SKM-1 treated with dmso at 0.1 percent for 144 hours (cell line): ENCODE measurements at regions not wholly inside any gene's neighbourhood (a gene's known extent, or its start where the extent isn't known, plus 50 kb on each side); places are given as distances from the start of the nearest gene placed in this dataset.
"Not testable (repeated sequence)": the region's sequence is repeated elsewhere in the genome, so short reads cannot be mapped to it uniquely, and the experiment has no call there.

Experiments used
- DNase-seq: peaks from one replicate; lab custom pipeline; 2025; ENCODE audit not compliant: unreplicated experiment; lab: John Stamatoyannopoulos, UW

DNA sequence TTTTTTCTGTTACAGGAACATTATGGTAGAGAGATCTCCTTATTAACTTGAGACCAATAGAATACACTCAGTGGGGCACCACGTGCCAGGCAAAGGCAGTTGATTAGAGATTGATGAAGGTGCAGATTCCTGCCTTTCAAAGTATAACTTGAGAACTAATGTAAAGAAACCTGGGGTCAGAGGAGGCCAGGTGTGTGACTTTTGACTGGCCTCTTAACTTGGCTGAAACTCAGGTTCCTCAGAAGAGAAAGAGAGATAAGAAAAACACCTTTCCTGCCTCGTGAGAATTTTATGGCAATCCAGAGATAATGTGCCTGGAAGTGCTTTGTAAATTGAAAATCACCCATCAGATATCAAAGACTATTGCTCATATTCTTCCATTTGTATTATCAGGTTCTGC, 110.7 kb upstream of the GZMB start:
- DNase-seq = no peak

DNA sequence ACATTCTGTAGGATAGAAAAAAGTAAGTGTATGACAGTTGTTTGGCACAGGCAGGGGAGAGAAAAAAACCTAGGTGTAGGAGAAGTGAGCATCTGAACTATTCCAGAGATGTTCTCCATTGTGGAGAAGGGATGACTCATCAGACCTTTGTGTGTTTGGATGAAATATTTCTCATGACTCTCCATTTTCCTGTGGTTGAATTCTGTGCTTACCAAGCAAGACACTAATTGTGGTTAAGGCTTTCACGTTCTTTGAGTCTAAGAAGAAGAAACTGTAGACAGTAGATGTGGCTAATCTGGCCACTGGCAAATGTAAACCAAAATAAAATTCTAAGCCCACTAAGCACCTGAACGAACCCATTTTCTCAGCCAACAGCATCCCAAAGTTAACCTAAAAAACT, 107.9 kb upstream of the GZMB start:
- DNase-seq = no peak

DNA sequence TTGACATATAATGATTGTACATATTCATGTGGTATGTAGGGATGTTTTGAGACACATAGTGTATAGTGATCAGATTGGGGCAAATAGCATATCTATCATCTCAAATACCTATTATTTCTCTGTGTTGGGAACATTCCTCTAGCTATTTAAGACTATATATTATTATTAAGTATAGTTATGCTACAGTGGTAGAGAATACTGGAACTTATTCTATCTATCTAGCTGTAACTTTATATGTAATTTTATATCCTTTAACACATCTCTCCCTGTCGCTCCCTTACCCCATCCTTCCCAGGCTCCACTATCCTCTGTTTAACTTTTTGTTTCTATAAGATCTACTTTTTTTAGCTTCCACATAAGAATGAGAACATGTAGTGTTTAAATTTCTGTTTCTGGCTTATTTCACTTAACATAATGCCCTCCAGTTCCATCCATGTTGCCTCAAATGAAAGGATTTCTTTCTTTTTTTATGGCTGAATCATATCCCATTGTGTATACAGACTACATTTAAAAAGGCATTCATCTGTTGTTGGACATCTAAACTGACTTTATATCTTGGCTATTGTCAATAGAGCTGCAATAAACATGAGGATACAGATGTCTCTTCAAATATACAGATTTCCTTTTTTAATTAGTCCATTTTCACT, 102.1 kb upstream of the GZMB start:
- DNase-seq = no peak

DNA sequence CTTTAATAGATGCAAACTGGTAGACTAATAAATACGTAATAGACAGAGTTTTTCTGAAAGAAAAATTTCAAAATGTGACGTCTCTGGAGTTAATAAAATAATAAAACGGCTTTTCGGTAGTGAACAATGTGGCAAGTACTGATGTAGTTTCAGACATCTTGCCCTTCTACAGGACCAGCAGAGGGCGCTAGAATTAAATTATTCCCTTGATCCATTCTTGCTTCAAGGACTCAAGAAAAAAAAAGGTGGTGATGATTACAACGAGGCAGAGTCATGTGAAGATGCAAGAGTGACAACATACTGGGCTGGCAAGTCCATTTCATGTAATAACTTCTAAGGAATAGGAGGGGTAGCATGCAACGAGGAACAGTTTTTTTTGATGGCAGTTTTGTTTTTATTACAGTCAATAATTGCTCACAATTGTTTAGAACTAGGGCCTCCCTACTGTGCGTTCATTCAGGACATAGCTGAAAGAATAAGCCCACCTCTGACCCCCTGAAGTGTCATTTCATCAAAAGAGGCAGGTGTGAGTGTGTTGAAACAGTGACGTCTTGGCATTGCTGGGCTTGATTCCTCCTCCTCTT, 101.0 kb upstream of the GZMB start:
- DNase-seq = peak; percentile 5

GRCh38 chr14:24726480-24726879, 92.5 kb upstream of the GZMB start:
- DNase-seq = no peak

DNA sequence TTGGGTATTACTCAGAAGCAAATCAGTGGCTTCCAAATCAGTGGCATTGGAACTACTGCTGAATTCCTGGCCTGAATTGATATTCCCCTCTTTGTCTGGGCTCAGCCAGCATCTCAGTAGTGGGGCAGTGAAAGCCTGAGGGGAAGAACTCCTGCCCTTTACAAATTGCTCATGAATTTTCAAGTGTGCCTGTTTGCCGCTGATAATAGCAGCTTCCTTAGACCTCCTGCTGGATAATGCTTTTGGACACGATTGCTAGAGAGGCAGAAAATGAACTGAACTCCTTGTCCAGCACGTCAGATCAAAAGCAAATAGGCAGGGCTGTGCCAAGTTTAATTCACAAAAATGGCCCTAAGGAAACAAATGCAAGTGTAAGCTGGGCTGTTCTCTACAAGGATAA, 91.3 kb upstream of the GZMB start:
- DNase-seq = no peak

GRCh38 chr14:24721775-24722174, 87.8 kb upstream of the GZMB start:
- no peak for DNase-seq

GRCh38 chr14:24715239-24715638, 81.2 kb upstream of the GZMB start:
- DNase-seq = no peak

DNA sequence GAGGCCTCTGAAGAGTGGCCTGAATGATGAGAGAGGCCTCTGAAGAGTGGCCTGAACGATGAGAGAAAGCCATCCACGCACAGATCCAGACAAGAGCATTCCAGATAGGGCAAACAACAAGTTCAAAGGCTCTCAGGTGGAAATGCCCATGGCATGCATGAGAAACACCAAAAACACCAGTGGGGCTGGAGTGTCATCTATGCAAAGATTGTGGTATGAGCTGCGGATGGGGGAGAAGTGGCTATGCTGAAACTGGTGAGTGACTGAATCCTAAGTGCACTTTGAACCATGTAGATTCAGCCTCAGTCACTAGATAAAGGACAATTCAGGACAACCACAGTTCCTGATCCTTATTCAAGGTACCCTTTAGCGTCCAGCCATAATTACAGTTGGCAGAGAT, 79.4 kb upstream of the GZMB start:
- DNase-seq = no peak

DNA sequence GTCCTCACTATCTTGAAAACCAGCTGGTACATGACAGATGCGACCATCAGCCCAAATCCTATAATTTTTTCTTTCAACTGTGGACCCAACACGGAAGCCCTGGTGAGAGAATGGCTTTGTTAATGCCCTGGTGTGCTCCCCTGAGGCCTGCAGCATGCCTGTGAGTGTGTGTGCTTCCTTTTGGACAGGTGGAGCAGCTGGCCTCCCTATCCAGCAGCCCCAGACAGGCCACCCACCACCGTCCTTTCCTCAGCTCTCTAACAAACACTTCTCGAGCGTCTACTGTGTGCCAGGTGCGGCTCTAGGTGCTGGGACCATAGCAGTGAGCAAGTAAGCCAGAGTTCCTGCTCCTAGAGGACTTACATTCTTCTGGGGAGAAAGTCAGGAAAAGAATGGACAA, 78.9 kb upstream of the GZMB start:
- DNase-seq = no peak

- no peak for DNase-seq
Observed at GRCh38 chr14:24712374-24712773, 78.4 kb upstream of the GZMB start.

GRCh38 chr14:24710403-24711112, 76.6 kb upstream of the GZMB start:
- DNase-seq = no peak

GRCh38 chr14:24708684-24709083, 74.7 kb upstream of the GZMB start:
- no peak for DNase-seq

DNA sequence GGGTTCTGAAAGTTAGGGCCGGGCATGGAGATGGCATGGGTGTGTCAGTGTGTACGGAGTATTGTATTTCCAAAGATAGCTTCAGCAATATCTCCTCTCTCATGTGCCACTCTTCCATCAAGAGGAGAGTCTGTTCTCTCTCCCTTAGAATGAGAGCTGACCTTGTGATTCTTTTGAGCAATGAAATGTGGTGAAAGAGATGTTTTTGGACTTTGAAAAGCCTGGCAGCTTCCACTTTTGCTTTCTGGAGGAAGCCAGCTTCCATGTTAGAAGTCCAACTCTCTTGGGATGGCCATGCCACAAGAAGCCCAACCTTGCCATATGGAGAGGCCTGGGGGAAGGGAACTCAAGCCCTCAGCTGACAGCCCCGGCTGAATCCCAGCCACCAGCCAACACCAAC, 72.4 kb upstream of the GZMB start:
- no peak for DNase-seq

DNA sequence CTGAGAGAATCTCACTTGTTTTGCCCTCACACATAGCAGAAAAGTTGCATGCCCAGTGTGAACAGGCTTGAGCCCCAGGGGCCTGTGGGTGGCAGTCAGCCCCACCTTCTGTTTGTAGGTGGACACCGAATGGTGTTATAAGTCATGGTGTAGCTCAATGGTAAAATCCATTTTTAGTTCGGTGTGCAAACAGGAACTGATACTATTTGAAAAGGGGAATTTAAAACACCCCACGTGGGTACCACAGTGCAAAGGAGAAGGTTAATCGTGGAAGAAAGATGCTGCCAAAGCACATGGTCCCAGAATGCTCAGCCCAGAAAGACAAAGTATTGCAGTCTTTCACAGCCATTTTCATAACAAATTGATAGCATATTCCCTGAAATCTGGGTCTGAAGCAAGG, 71.8 kb upstream of the GZMB start:
- DNase-seq = no peak

DNA sequence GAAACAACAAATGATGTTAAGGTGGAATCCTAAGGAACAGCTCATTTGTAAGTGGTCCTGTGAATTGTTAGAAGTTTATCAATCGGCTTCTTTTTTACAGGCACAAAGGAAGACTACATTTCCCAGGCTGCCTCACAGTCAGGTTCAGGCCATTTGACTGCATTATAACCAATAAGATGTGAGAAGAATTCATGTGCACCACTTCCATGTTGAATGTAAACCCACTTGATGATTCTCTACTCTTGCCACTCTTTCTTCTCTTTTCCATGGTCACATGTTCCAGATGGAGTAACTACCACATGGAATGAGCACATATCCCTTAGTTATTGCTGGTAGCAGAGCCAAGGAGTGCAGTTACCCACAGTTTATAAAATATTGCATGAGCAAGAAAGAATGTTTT, 67.1 kb upstream of the GZMB start:
- no peak for DNase-seq

- DNase-seq = no peak
Observed at GRCh38 chr14:24700511-24700910, 66.5 kb upstream of the GZMB start.

GRCh38 chr14:24699052-24699451, 65.1 kb upstream of the GZMB start:
- no peak for DNase-seq

DNA sequence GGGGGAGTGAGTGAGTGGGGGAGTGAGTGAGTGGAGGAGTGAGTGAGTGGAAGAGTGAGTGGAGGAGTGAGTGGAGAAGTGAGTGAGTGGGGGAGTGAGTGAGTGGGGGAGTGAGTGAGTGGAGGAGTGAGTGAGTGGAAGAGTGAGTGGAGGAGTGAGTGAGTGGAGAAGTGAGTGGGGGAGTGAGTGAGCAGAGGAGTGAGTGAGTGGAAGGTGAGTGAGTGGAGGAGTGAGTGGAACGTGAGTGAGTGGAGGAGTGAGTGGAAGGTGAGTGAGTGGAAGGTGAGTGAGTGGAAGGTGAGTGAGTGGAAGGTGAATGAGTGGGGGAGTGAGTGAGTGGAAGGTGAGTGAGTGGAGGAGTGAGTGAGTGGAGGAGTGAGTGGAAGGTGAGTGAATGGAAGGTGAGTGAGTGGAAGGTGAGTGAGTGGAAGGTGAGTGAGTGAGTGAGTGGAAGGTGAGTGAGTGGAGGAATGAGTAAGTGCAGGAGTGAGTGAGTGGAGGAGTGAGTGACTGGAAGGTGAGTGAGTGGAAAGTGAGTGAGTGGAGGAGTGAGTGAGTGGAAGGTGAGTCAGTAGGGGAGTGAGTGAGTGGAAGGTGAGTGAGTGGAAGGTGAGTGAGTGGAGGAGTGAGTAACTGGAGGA, 62.4 kb upstream of the GZMB start:
- DNase-seq = not testable (repeated sequence)

GRCh38 chr14:24695265-24696241, 61.6 kb upstream of the GZMB start:
- peak; percentile 55 for DNase-seq

- DNase-seq = no peak
Observed at GRCh38 chr14:24694680-24695079, 60.7 kb upstream of the GZMB start.
